PC-3 (cell line): ENCODE measurements at regions not wholly inside any gene's neighbourhood (a gene's known extent, or its start where the extent isn't known, plus 50 kb on each side); places are given as distances from the start of the nearest gene placed in this dataset.

Experiments
- ATAC-seq: fragments of 200-7000 bp; cut with Tn5 transposase; 2 replicates; pipeline ENCODE4 v1.9.1; 2020; ENCODE audit warnings: mild to moderate bottlenecking, moderate library complexity
- BruUV-seq: library from RNA; stranded (reverse); fragments of 400-500 nt; replicated peaks from 2 replicates; lab custom pipeline; 2021; lab: Mats Ljungman, UMichigan
- CTCF ChIA-PET: fragments of 300-600 bp; sonication (Branson Sonifier 250); formaldehyde crosslinking; loops from one replicate; lab custom pipeline; 2022; ENCODE audit warnings: antibody characterized with exemption; lab: Charles Lee
- POLR2A ChIA-PET: fragments of 300-600 bp; sonication (Branson Sonifier 250); formaldehyde crosslinking; loops from one replicate; lab custom pipeline; 2022; ENCODE audit warnings: antibody characterized with exemption; ENCODE audit not compliant: unreplicated experiment; lab: Charles Lee
- DNase-seq: peaks from one replicate; pipeline ENCODE4 v3.0.0-alpha.2; 2015
- H2AFZ ChIP-seq: fragments of 300-600 bp; sonication (generic); 2 replicates; pipeline ENCODE4 v1.6.0; 2016; ENCODE audit warnings: antibody characterized with exemption, low read length
- H3F3A ChIP-seq: fragments of 300-600 bp; sonication (generic); one replicate; pipeline ENCODE4 v1.6.0; 2017; ENCODE audit warnings: antibody characterized with exemption, low read length, control low read depth, mild to moderate bottlenecking; ENCODE audit not compliant: unreplicated experiment
- H3K27ac ChIP-seq: fragments of 300-600 bp; sonication (generic); 2 replicates; pipeline ENCODE4 v1.5.1; 2016; ENCODE audit warnings: mild to moderate bottlenecking, low read length
- H3K27me3 ChIP-seq: fragments of 300-600 bp; sonication (generic); 2 replicates; pipeline ENCODE4 v1.6.1; 2016; ENCODE audit warnings: low read length, mixed read lengths
- H3K36me3 ChIP-seq: fragments of 300-600 bp; sonication (generic); 2 replicates; pipeline ENCODE4 v1.6.1; 2016; ENCODE audit warnings: low read depth, mixed run types, low read length, mixed read lengths
- H3K4me1 ChIP-seq: fragments of 300-600 bp; sonication (generic); 2 replicates; pipeline ENCODE4 v1.5.1; 2016; ENCODE audit warnings: low read length; ENCODE audit not compliant: insufficient read depth
- H3K4me2 ChIP-seq: fragments of 300-600 bp; sonication (generic); 2 replicates; pipeline ENCODE4 v1.6.0; 2016; ENCODE audit warnings: low read length
- H3K4me3 ChIP-seq: fragments of 300-600 bp; sonication (generic); 2 replicates; pipeline ENCODE4 v1.5.1; 2016; ENCODE audit warnings: mild to moderate bottlenecking, low read length, mixed read lengths
- H3K79me2 ChIP-seq: fragments of 300-600 bp; sonication (generic); 2 replicates; pipeline ENCODE4 v1.6.1; 2017; ENCODE audit warnings: low read length, mixed read lengths
- H3K9ac ChIP-seq: fragments of 300-600 bp; sonication (generic); 2 replicates; pipeline ENCODE4 v1.6.0; 2016; ENCODE audit warnings: mild to moderate bottlenecking, low read length
- H3K9me2 ChIP-seq: fragments of 300-600 bp; sonication (generic); replicated peaks from 2 replicates; pipeline ENCODE4 v1.6.1; 2016; ENCODE audit warnings: mixed run types, low read length, mixed read lengths
- H3K9me3 ChIP-seq: fragments of 300-600 bp; sonication (generic); 2 replicates; pipeline ENCODE4 v1.6.1; 2016; ENCODE audit warnings: low read length, mixed read lengths
- H4K20me1 ChIP-seq: fragments of 300-600 bp; sonication (generic); 2 replicates; pipeline ENCODE4 v1.6.1; 2016; ENCODE audit warnings: low read length, mixed read lengths
- CTCF ChIP-seq: fragments of 300-600 bp; sonication (generic); conservative IDR thresholded peaks from 2 replicates; pipeline ENCODE4 v1.5.1; 2017; ENCODE audit warnings: antibody characterized with exemption, low read depth, mild to moderate bottlenecking, low read length
- EZH2 ChIP-seq: fragments of 300-600 bp; sonication (generic); IDR thresholded peaks from one replicate; pipeline ENCODE4 v1.6.1; 2017; ENCODE audit warnings: antibody characterized with exemption, mild to moderate bottlenecking, low read length; ENCODE audit not compliant: unreplicated experiment
- EZH2phosphoT487 ChIP-seq: fragments of 300-600 bp; sonication (generic); IDR thresholded peaks from 2 replicates; pipeline ENCODE4 v1.6.1; 2018; ENCODE audit warnings: mild to moderate bottlenecking, antibody characterized with exemption, low read length, borderline replicate concordance
- intact Hi-C: fragments of 100-400 bp; cut with micrococcal nuclease; formaldehyde crosslinking; loops from 2 replicates; pipeline ENCODE4 v1.9.0; 2023

- no peak overlapping the region for H3K4me3 ChIP-seq
- H2AFZ ChIP-seq: no peak overlapping the region
- H3K9me2 ChIP-seq: no peaks in the 10 kb centered on the region
- no peak overlapping the region for H3K4me2 ChIP-seq
- DNase-seq: no peak
- no peak for ATAC-seq
- intact Hi-C loops: no loop called here
- H3K27ac ChIP-seq: no peak overlapping the region
- BruUV-seq: no TSS peak
- H3K4me1 ChIP-seq: peaks cover 5% of the 10 kb centered on the region; the same call in 1 of the 2 replicates
- H3F3A ChIP-seq: no peaks in the 10 kb centered on the region
- no peaks in the 10 kb centered on the region for H3K9me3 ChIP-seq
- no peaks in the 10 kb centered on the region for H3K79me2 ChIP-seq
- POLR2A ChIA-PET: no interaction called here
- no peak overlapping the region for H3K9ac ChIP-seq
- no peaks in the 10 kb centered on the region for H3K36me3 ChIP-seq
- H4K20me1 ChIP-seq: no peaks in the 10 kb centered on the region
- no peak for TF ChIP-seq EZH2phosphoT487
- no peak for TF ChIP-seq EZH2
- TF ChIP-seq CTCF: no peak
- peaks cover 24% of the 10 kb centered on the region for H3K27me3 ChIP-seq
- CTCF ChIA-PET: no interaction called here
Observed at GRCh38 chr18:24930478-24930877, 421.5 kb downstream of the ZNF521 start.

GRCh38 chr18:24930971-24931370 is 421.0 kb downstream of the ZNF521 start:
- no peak for TF ChIP-seq EZH2phosphoT487
- TF ChIP-seq CTCF: no peak
- no peak for TF ChIP-seq EZH2
- no peak overlapping the region for H3K9ac ChIP-seq
- no peaks in the 10 kb centered on the region for H3K36me3 ChIP-seq
- no peaks in the 10 kb centered on the region for H3F3A ChIP-seq
- no peak overlapping the region for H3K4me2 ChIP-seq
- no peak overlapping the region for H2AFZ ChIP-seq
- peaks cover 5% of the 10 kb centered on the region; the same call in 1 of the 2 replicates for H3K4me1 ChIP-seq
- DNase-seq (peak; percentile 48), ATAC-seq (peak; percentile 57)
- no peaks in the 10 kb centered on the region for H4K20me1 ChIP-seq
- no TSS peak for BruUV-seq
- POLR2A ChIA-PET: no interaction called here
- no peak overlapping the region for H3K27ac ChIP-seq
- peaks cover 21% of the 10 kb centered on the region for H3K27me3 ChIP-seq
- H3K79me2 ChIP-seq: no peaks in the 10 kb centered on the region
- CTCF ChIA-PET: no interaction called here
- H3K4me3 ChIP-seq: no peak overlapping the region
- no peaks in the 10 kb centered on the region for H3K9me2 ChIP-seq
- intact Hi-C loops: no loop called here
- H3K9me3 ChIP-seq: no peaks in the 10 kb centered on the region

- H3F3A ChIP-seq: no peaks in the 10 kb centered on the region
- no peak overlapping the region for H3K4me2 ChIP-seq
- DNase-seq: no peak
- POLR2A ChIA-PET: no interaction called here
- no peak for ATAC-seq
- TF ChIP-seq EZH2: no peak
- no peak for TF ChIP-seq CTCF
- TF ChIP-seq EZH2phosphoT487: no peak
- H3K27me3 ChIP-seq: peaks cover 35% of the 10 kb centered on the region
- intact Hi-C loops: no loop called here
- no peak overlapping the region for H3K4me3 ChIP-seq
- BruUV-seq: no TSS peak
- H3K4me1 ChIP-seq: peaks cover 5% of the 10 kb centered on the region; the same call in 1 of the 2 replicates
- no peaks in the 10 kb centered on the region for H3K9me2 ChIP-seq
- H3K9ac ChIP-seq: no peak overlapping the region
- H3K27ac ChIP-seq: no peak overlapping the region
- no peaks in the 10 kb centered on the region for H4K20me1 ChIP-seq
- no peak overlapping the region for H2AFZ ChIP-seq
- no peaks in the 10 kb centered on the region for H3K79me2 ChIP-seq
- no peaks in the 10 kb centered on the region for H3K36me3 ChIP-seq
- CTCF ChIA-PET: no interaction called here
- H3K9me3 ChIP-seq: no peaks in the 10 kb centered on the region
Observed at GRCh38 chr18:24933345-24933744, 418.6 kb downstream of the ZNF521 start.
